Glutamatergic neuron (in vitro differentiated cells): ENCODE measurements at regions not wholly inside any gene's neighbourhood (a gene's known extent, or its start where the extent isn't known, plus 50 kb on each side); places are given as distances from the start of the nearest gene placed in this dataset.
A peak's percentile ranks its signal among the peaks of the same experiment; 100 is the strongest.

Source experiments
- DNase-seq: peaks from one replicate; pipeline ENCODE4 v3.0.0; 2022
- H3K27ac Mint-ChIP-seq: one replicate; pipeline ENCODE4 v1.8.0; 2020; ENCODE audit warnings: mild to moderate bottlenecking, mixed read lengths, inconsistent platforms; ENCODE audit not compliant: unreplicated experiment
- H3K27me3 Mint-ChIP-seq: one replicate; pipeline ENCODE4 v1.8.0; 2020; ENCODE audit warnings: mild to moderate bottlenecking, moderate library complexity, mixed read lengths, inconsistent platforms; ENCODE audit not compliant: unreplicated experiment
- H3K36me3 Mint-ChIP-seq: one replicate; pipeline ENCODE4 v1.8.0; 2020; ENCODE audit warnings: mild to moderate bottlenecking, mixed read lengths, inconsistent platforms; ENCODE audit not compliant: unreplicated experiment
- H3K4me1 Mint-ChIP-seq: one replicate; pipeline ENCODE4 v1.8.0; 2020; ENCODE audit warnings: mild to moderate bottlenecking, low read depth, mixed read lengths, inconsistent platforms; ENCODE audit not compliant: unreplicated experiment
- H3K4me3 Mint-ChIP-seq: one replicate; pipeline ENCODE4 v1.8.0; 2020; ENCODE audit warnings: mild to moderate bottlenecking, mixed read lengths, inconsistent platforms; ENCODE audit not compliant: unreplicated experiment
- H3K9me3 Mint-ChIP-seq: one replicate; pipeline ENCODE4 v1.8.0; 2020; ENCODE audit warnings: mild to moderate bottlenecking, moderate library complexity, mixed read lengths, inconsistent platforms; ENCODE audit not compliant: unreplicated experiment
- TF ChIP-seq, protein P1 (sequence below): fragments of 200-600 bp; sonication (generic); IDR thresholded peaks from one replicate; pipeline ENCODE4 v1.5.0; 2021; ENCODE audit not compliant: partially characterized antibody, unreplicated experiment

DNA sequence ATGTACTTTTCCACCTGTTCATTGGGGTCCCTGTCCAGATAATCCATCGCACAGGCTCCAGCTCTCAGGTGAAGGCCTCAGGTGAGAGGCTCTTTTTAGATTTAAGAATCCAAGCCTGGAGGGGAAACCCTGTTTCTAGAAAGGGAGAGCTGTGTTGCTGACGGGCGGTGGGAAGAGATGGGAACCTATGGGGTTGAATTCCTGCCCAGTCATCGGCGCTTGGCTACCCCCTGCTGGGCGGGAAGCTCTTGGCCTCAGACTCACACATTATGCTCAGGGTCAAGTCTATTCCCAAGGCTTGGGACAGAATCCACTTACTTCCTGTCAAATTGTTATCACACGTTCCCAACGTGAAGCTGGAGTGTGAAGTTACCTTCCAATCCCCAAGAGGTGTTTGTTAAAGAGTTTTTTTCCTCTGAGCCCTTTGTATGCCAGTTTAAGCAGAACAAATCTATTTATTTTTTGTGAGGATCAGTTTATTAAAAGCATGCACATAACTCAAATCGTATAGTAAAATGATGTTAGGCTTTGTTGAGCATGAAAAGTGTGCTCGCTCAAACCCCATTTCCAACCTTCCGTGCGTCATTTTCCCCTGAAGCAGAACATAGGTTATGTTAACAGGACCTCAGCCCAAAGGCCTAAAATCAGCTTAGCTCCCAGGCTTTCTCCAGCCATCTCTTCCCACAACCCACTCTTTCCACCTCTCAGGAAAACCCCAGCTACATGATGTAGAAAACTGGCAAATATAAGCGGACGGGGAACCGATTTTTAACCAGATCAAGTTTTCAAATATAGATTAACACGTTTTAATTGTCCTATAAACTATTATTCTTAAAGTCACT lies 181.7 kb upstream of the ETAA1 start:
- Mint-ChIP-seq H3K36me3 (no peaks in the 10 kb centered on the region), H3K4me1 (no peaks in the 10 kb centered on the region), H3K27ac (no peak overlapping the region), H3K9me3 (peaks cover 2% of the 10 kb centered on the region), H3K4me3 (no peak overlapping the region), H3K27me3 (no peaks in the 10 kb centered on the region)
- DNase-seq: peak; percentile 77
- TF ChIP-seq, protein P1, sequence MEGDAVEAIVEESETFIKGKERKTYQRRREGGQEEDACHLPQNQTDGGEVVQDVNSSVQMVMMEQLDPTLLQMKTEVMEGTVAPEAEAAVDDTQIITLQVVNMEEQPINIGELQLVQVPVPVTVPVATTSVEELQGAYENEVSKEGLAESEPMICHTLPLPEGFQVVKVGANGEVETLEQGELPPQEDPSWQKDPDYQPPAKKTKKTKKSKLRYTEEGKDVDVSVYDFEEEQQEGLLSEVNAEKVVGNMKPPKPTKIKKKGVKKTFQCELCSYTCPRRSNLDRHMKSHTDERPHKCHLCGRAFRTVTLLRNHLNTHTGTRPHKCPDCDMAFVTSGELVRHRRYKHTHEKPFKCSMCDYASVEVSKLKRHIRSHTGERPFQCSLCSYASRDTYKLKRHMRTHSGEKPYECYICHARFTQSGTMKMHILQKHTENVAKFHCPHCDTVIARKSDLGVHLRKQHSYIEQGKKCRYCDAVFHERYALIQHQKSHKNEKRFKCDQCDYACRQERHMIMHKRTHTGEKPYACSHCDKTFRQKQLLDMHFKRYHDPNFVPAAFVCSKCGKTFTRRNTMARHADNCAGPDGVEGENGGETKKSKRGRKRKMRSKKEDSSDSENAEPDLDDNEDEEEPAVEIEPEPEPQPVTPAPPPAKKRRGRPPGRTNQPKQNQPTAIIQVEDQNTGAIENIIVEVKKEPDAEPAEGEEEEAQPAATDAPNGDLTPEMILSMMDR: peak; percentile 38

DNA sequence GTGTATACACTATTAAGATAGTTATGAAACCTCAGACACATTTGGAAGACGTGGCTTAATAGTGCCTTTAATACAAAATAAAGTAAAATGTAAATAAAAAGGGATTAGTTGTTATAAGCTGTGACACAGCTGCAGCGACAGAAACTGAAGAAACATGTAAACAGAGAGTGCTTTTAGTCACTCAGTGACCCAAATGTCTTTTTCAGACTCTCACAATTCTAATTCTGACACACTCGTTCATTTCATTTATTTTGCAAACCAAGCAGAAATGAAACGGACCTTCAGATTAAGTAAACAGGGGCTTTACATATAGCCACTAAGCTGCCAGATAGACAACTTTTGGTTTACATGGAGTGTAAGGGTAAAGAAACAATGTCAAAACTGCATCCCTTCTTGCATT lies 181.0 kb upstream of the ETAA1 start:
- H3K4me3 Mint-ChIP-seq: no peak overlapping the region
- no peaks in the 10 kb centered on the region for H3K36me3 Mint-ChIP-seq
- TF ChIP-seq, protein P1: no peak
- H3K27ac Mint-ChIP-seq: no peak overlapping the region
- no peak for DNase-seq
- H3K4me1 Mint-ChIP-seq: no peaks in the 10 kb centered on the region
- peaks cover 2% of the 10 kb centered on the region for H3K9me3 Mint-ChIP-seq
- no peaks in the 10 kb centered on the region for H3K27me3 Mint-ChIP-seq

DNA sequence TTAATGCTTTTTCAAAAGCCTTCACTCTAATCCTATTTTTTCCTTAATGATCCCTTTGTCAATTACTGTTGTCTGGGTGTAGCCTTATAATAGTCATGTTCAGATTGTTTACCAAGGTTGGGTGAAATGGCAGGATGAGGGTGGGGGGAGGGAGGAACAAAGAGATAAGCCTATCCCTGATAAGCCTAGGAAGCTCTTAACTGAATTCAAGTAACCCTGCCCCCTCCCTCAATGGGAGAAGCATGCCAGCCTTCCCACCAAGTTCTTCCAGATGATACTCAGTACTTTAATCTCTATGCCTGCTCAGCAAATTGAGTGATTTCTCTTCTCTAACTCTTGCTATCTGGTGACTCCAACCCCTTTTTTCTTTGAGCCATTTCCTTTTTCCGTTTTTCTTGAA lies 180.3 kb upstream of the ETAA1 start:
- DNase-seq: no peak
- Mint-ChIP-seq H3K9me3 (peaks cover 2% of the 10 kb centered on the region), H3K27me3 (no peaks in the 10 kb centered on the region), H3K4me3 (no peak overlapping the region), H3K27ac (no peak overlapping the region), H3K36me3 (no peaks in the 10 kb centered on the region), H3K4me1 (no peaks in the 10 kb centered on the region)
- TF ChIP-seq, protein P1: no peak

DNA sequence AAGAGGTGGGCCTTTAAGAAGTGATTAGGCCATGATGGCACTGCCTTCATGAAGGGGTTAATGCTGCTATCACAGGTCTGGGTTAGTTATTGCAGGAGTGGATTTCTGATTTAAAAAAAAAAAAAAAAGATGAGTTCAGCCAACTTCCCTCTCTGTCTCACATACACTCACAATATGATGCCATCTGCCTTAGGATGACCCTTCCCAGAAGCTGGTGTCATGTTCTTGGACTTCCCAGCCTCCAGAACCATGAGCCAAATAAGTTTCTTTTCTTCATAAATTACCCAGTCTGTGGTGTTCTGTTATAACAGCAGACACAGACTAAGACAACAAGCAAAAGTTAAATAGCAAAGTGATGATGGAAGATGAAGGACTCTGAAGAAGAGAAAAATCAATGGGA lies 179.7 kb upstream of the ETAA1 start:
- H3K27me3 Mint-ChIP-seq: no peaks in the 10 kb centered on the region
- peaks cover 2% of the 10 kb centered on the region for H3K9me3 Mint-ChIP-seq
- TF ChIP-seq, protein P1: no peak
- no peaks in the 10 kb centered on the region for H3K4me1 Mint-ChIP-seq
- no peak overlapping the region for H3K27ac Mint-ChIP-seq
- DNase-seq: no peak
- H3K4me3 Mint-ChIP-seq: no peak overlapping the region
- no peaks in the 10 kb centered on the region for H3K36me3 Mint-ChIP-seq

DNA sequence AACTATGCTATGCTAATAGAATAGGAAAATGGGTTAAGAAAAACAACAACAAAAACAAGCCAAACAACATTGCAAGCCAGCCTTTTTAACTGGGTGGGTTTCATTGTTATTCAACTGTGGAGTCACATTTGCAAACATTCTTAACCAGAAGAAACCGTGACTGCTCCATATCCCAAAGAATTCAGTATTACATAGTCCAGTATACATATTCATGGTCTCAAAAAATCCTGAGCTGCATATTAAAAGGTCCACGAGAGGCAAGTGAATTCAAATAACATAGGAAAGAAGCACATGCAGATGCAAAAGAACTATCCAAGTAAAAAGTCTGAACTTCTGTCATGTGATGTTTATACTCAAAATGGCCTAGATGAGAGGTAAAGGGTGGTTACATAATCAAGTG lies 179.1 kb upstream of the ETAA1 start:
- Mint-ChIP-seq H3K9me3 (peaks cover 2% of the 10 kb centered on the region), H3K36me3 (no peaks in the 10 kb centered on the region), H3K4me1 (no peaks in the 10 kb centered on the region), H3K27ac (no peak overlapping the region), H3K27me3 (no peaks in the 10 kb centered on the region), H3K4me3 (no peak overlapping the region)
- TF ChIP-seq, protein P1: no peak
- no peak for DNase-seq
